H1 (cell line): ENCODE measurements at regions not wholly inside any gene's neighbourhood (a gene's known extent, or its start where the extent isn't known, plus 50 kb on each side); places are given as distances from the start of the nearest gene placed in this dataset.

Experiments
- CTCF ChIA-PET: fragments of 300-600 bp; sonication (Branson Sonifier 250); formaldehyde crosslinking; loops from one replicate; lab custom pipeline; 2021; ENCODE audit not compliant: partially characterized antibody; lab: Charles Lee
- POLR2A ChIA-PET: fragments of 300-600 bp; sonication (Branson Sonifier 250); formaldehyde crosslinking; loops from one replicate; lab custom pipeline; 2021; ENCODE audit warnings: inconsistent platforms; ENCODE audit not compliant: partially characterized antibody; lab: Charles Lee
- DNase-seq, 2 experiments: peaks; one replicate each; pipeline versions ENCODE4 v3.0.0 to v3.0.0-alpha.2; 2010 to 2022; ENCODE audit warnings: low spot score in 2 of 2, low read depth in 1 of 2, mixed read lengths in 1 of 2
- FAIRE-seq: peaks from 2 replicates; lab custom pipeline; 2011; peaks lifted over from hg19 to GRCh38; lab: Jason Lieb, UNC
- H2AFZ ChIP-seq: 2 replicates; pipeline ENCODE4 v1.8.1; 2012; ENCODE audit warnings: low read length, inconsistent platforms
- H2AK5ac ChIP-seq: 2 replicates; pipeline ENCODE4 v1.6.1; 2013; ENCODE audit warnings: low read depth, low read length
- H2BK120ac ChIP-seq: replicated peaks from 2 replicates; pipeline ENCODE3; 2013; ENCODE audit warnings: low read depth, low read length, inconsistent platforms
- H2BK12ac ChIP-seq: 2 replicates; pipeline ENCODE4 v1.6.1; 2013; ENCODE audit warnings: low read depth, low read length
- H2BK15ac ChIP-seq: 2 replicates; pipeline ENCODE4 v1.6.1; 2013; ENCODE audit warnings: low read length
- H2BK20ac ChIP-seq: 2 replicates; pipeline ENCODE4 v1.6.1; 2013; ENCODE audit warnings: low read length
- H2BK5ac ChIP-seq: 2 replicates; pipeline ENCODE4 v1.6.1; 2013; ENCODE audit warnings: low read depth, low read length
- H3K14ac ChIP-seq: 2 replicates; pipeline ENCODE4 v1.6.1; 2013; ENCODE audit warnings: inconsistent platforms; ENCODE audit not compliant: insufficient read length
- H3K18ac ChIP-seq: 2 replicates; pipeline ENCODE4 v1.6.1; 2013; ENCODE audit warnings: low read length; ENCODE audit errors: extremely low read depth
- H3K23ac ChIP-seq: 2 replicates; pipeline ENCODE4 v1.6.1; 2013; ENCODE audit warnings: inconsistent platforms; ENCODE audit not compliant: insufficient read length
- H3K23me2 ChIP-seq: 2 replicates; pipeline ENCODE4 v1.6.1; 2013; ENCODE audit warnings: low read depth, low read length
- H3K27ac ChIP-seq: 2 replicates; pipeline ENCODE4 v1.6.1; 2011; ENCODE audit warnings: low read depth, low read length, inconsistent platforms
- H3K27me3 ChIP-seq, 4 experiments: replicated peaks in 1 of 4; 1 replicate in 1 of 4; 2 replicates in 3 of 4; pipeline versions ENCODE4 v1.6.1 to v1.8.1; 2011 to 2013; ENCODE audit warnings: low read length in 3 of 4, mild to moderate bottlenecking in 3 of 4, inconsistent platforms in 2 of 4, mixed read lengths in 2 of 4, moderate library complexity in 1 of 4; ENCODE audit not compliant: control insufficient read depth in 3 of 4, insufficient read depth in 3 of 4; ENCODE audit errors: extremely low read depth in 1 of 4
- H3K36me3 ChIP-seq, 4 experiments: 2 replicates each; pipeline versions ENCODE4 v1.6.1 to v1.8.1; 2011 to 2013; ENCODE audit warnings: mild to moderate bottlenecking in 4 of 4, low read length in 3 of 4, moderate library complexity in 2 of 4, control low read depth in 1 of 4, inconsistent platforms in 1 of 4; ENCODE audit not compliant: insufficient read depth in 4 of 4, control insufficient read depth in 2 of 4
- H3K4ac ChIP-seq: replicated peaks from 2 replicates; pipeline ENCODE3; 2013; ENCODE audit warnings: low read length, low read depth, mixed read lengths, inconsistent platforms; ENCODE audit not compliant: insufficient read length
- H3K4me1 ChIP-seq, 4 experiments: replicated peaks in 1 of 4; 1 replicate in 1 of 4; 2 replicates in 3 of 4; pipeline versions ENCODE4 v1.6.1 to v1.8.1; 2011 to 2013; ENCODE audit warnings: low read length in 3 of 4, inconsistent platforms in 2 of 4, mixed read lengths in 1 of 4; ENCODE audit not compliant: insufficient read depth in 4 of 4, control insufficient read depth in 3 of 4
- H3K4me2 ChIP-seq, 2 experiments: 2 replicates each; pipeline versions ENCODE4 v1.6.1 to v1.8.1; 2011 to 2013; ENCODE audit warnings: low read depth in 2 of 2, low read length in 2 of 2, control low read depth in 1 of 2, inconsistent platforms in 1 of 2, mild to moderate bottlenecking in 1 of 2; ENCODE audit not compliant: insufficient read depth in 1 of 2
- H3K4me3 ChIP-seq, 4 experiments: fragments of 200-600, 300-600 bp in 1 of 4; sonication (generic), shearing (Covaris generic), sonication (Bioruptor Twin) in 1 of 4; 2 replicates each; pipeline versions ENCODE4 v1.5.1 to v1.8.1; 2011 to 2016; ENCODE audit warnings: low read length in 4 of 4, low read depth in 3 of 4, control low read depth in 2 of 4, inconsistent platforms in 2 of 4, mild to moderate bottlenecking in 2 of 4, mixed read lengths in 1 of 4, moderate library complexity in 1 of 4; ENCODE audit not compliant: insufficient read depth in 2 of 4; ENCODE audit errors: extremely low read depth in 1 of 4
- H3K56ac ChIP-seq: replicated peaks from 2 replicates; pipeline ENCODE3; 2013; ENCODE audit warnings: low read depth, mild to moderate bottlenecking, mixed read lengths, low read length, inconsistent platforms; ENCODE audit not compliant: insufficient read length
- H3K79me1 ChIP-seq: 2 replicates; pipeline ENCODE4 v1.6.1; 2013; ENCODE audit warnings: low read depth, low read length, control low read depth
- H3K79me2 ChIP-seq, 2 experiments: 2 replicates each; pipeline versions ENCODE4 v1.6.1 to v1.8.1; 2012 to 2013; ENCODE audit warnings: low read length in 2 of 2, mild to moderate bottlenecking in 2 of 2, inconsistent platforms in 1 of 2; ENCODE audit not compliant: insufficient read depth in 2 of 2, control insufficient read depth in 1 of 2
- H3K9ac ChIP-seq, 4 experiments: replicated peaks in 1 of 4; 1 replicate in 1 of 4; 2 replicates in 3 of 4; pipeline versions ENCODE4 v1.6.1 to v1.8.1; 2011 to 2013; ENCODE audit warnings: low read depth in 3 of 4, low read length in 3 of 4, control low read depth in 2 of 4, mild to moderate bottlenecking in 2 of 4, moderate library complexity in 2 of 4, inconsistent platforms in 1 of 4; ENCODE audit errors: extremely low read depth in 1 of 4
- H3K9me3 ChIP-seq, 2 experiments: 2 replicates each; pipeline versions ENCODE4 v1.6.1 to v1.8.1; 2012 to 2013; ENCODE audit warnings: mild to moderate bottlenecking in 2 of 2, moderate library complexity in 2 of 2, control low read depth in 1 of 2, inconsistent platforms in 1 of 2, low read depth in 1 of 2, low read length in 1 of 2, mixed read lengths in 1 of 2; ENCODE audit not compliant: insufficient read depth in 2 of 2
- H4K20me1 ChIP-seq, 2 experiments: replicated peaks in 1 of 2; 2 replicates each; pipeline versions ENCODE3 to v1.8.1; 2011 to 2013; ENCODE audit warnings: inconsistent platforms in 2 of 2, low read length in 2 of 2, mild to moderate bottlenecking in 1 of 2; ENCODE audit not compliant: insufficient read depth in 2 of 2, control insufficient read depth in 1 of 2
- H4K5ac ChIP-seq: 2 replicates; pipeline ENCODE4 v1.6.1; 2013; ENCODE audit warnings: low read length, low read depth, mixed read lengths, inconsistent platforms; ENCODE audit not compliant: insufficient read length
- H4K8ac ChIP-seq: 2 replicates; pipeline ENCODE4 v1.8.0; 2013; ENCODE audit warnings: mild to moderate bottlenecking, moderate library complexity, low read length, inconsistent platforms; ENCODE audit not compliant: insufficient read depth; ENCODE audit errors: extremely low read depth
- H4K91ac ChIP-seq: replicated peaks from 2 replicates; pipeline ENCODE3; 2013; ENCODE audit warnings: low read length, mixed read lengths, inconsistent platforms; ENCODE audit not compliant: insufficient read length
- TBP ChIP-seq: IDR thresholded peaks from 2 replicates; pipeline ENCODE4 v1.6.1; 2011; ENCODE audit warnings: low read depth, low read length, improper control_type of control experiment
- TF ChIP-seq, protein P1 (sequence below): fragments of 300-600 bp; sonication (generic); IDR thresholded peaks from 2 replicates; pipeline ENCODE4 v1.7.1; 2012; ENCODE audit warnings: low read length, moderate library complexity, mild to moderate bottlenecking, inconsistent platforms; ENCODE audit not compliant: insufficient replicate concordance

DNA sequence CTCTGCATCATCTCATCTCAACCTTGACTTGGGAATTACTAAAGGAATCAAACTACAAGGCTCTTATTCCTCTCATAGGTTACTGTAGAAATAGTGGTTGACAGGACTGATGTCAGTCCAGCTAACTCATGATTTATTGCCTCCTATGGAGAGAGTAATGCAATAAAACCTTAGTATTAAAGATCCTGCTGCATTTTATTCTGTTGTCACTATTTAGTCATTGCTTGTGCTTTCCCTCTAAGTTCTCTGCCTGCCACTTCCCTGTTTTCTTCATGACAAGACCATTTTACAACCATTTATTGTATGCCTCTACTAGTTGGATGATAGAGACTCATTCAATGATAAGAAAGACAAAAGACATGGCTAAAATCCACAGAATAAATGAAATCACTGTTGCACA lies 134.1 kb upstream of the GRM7 start:
- H3K4ac ChIP-seq: no peak overlapping the region
- H4K20me1 ChIP-seq: no peaks in the 10 kb centered on the region
- H3K56ac ChIP-seq: no peak overlapping the region
- no peak overlapping the region for H3K14ac ChIP-seq
- no peak overlapping the region for H3K27ac ChIP-seq
- H3K79me2 ChIP-seq: no peaks in the 10 kb centered on the region
- no peak overlapping the region for H3K9ac ChIP-seq
- H2BK15ac ChIP-seq: no peak overlapping the region
- H3K4me1 ChIP-seq: no peaks in the 10 kb centered on the region
- H2BK5ac ChIP-seq: no peak overlapping the region
- no peak overlapping the region for H2AK5ac ChIP-seq
- CTCF ChIA-PET: no interaction called here
- H3K36me3 ChIP-seq: no peaks in the 10 kb centered on the region
- H2AFZ ChIP-seq: no peak overlapping the region
- H4K91ac ChIP-seq: no peak overlapping the region
- FAIRE-seq (no peak), DNase-seq (no peak)
- H3K4me3 ChIP-seq: no peak overlapping the region
- no peaks in the 10 kb centered on the region for H3K79me1 ChIP-seq
- H2BK12ac ChIP-seq: no peak overlapping the region
- H3K4me2 ChIP-seq: no peak overlapping the region
- no peaks in the 10 kb centered on the region for H3K9me3 ChIP-seq
- H2BK20ac ChIP-seq: no peak overlapping the region
- H3K23ac ChIP-seq: no peak overlapping the region
- POLR2A ChIA-PET: no interaction called here
- no peak overlapping the region for H4K5ac ChIP-seq
- no peak overlapping the region for H2BK120ac ChIP-seq
- H3K23me2 ChIP-seq: no peaks in the 10 kb centered on the region
- no peak overlapping the region for H4K8ac ChIP-seq
- no peak overlapping the region for H3K18ac ChIP-seq
- no peaks in the 10 kb centered on the region for H3K27me3 ChIP-seq
- TF ChIP-seq, protein P1, sequence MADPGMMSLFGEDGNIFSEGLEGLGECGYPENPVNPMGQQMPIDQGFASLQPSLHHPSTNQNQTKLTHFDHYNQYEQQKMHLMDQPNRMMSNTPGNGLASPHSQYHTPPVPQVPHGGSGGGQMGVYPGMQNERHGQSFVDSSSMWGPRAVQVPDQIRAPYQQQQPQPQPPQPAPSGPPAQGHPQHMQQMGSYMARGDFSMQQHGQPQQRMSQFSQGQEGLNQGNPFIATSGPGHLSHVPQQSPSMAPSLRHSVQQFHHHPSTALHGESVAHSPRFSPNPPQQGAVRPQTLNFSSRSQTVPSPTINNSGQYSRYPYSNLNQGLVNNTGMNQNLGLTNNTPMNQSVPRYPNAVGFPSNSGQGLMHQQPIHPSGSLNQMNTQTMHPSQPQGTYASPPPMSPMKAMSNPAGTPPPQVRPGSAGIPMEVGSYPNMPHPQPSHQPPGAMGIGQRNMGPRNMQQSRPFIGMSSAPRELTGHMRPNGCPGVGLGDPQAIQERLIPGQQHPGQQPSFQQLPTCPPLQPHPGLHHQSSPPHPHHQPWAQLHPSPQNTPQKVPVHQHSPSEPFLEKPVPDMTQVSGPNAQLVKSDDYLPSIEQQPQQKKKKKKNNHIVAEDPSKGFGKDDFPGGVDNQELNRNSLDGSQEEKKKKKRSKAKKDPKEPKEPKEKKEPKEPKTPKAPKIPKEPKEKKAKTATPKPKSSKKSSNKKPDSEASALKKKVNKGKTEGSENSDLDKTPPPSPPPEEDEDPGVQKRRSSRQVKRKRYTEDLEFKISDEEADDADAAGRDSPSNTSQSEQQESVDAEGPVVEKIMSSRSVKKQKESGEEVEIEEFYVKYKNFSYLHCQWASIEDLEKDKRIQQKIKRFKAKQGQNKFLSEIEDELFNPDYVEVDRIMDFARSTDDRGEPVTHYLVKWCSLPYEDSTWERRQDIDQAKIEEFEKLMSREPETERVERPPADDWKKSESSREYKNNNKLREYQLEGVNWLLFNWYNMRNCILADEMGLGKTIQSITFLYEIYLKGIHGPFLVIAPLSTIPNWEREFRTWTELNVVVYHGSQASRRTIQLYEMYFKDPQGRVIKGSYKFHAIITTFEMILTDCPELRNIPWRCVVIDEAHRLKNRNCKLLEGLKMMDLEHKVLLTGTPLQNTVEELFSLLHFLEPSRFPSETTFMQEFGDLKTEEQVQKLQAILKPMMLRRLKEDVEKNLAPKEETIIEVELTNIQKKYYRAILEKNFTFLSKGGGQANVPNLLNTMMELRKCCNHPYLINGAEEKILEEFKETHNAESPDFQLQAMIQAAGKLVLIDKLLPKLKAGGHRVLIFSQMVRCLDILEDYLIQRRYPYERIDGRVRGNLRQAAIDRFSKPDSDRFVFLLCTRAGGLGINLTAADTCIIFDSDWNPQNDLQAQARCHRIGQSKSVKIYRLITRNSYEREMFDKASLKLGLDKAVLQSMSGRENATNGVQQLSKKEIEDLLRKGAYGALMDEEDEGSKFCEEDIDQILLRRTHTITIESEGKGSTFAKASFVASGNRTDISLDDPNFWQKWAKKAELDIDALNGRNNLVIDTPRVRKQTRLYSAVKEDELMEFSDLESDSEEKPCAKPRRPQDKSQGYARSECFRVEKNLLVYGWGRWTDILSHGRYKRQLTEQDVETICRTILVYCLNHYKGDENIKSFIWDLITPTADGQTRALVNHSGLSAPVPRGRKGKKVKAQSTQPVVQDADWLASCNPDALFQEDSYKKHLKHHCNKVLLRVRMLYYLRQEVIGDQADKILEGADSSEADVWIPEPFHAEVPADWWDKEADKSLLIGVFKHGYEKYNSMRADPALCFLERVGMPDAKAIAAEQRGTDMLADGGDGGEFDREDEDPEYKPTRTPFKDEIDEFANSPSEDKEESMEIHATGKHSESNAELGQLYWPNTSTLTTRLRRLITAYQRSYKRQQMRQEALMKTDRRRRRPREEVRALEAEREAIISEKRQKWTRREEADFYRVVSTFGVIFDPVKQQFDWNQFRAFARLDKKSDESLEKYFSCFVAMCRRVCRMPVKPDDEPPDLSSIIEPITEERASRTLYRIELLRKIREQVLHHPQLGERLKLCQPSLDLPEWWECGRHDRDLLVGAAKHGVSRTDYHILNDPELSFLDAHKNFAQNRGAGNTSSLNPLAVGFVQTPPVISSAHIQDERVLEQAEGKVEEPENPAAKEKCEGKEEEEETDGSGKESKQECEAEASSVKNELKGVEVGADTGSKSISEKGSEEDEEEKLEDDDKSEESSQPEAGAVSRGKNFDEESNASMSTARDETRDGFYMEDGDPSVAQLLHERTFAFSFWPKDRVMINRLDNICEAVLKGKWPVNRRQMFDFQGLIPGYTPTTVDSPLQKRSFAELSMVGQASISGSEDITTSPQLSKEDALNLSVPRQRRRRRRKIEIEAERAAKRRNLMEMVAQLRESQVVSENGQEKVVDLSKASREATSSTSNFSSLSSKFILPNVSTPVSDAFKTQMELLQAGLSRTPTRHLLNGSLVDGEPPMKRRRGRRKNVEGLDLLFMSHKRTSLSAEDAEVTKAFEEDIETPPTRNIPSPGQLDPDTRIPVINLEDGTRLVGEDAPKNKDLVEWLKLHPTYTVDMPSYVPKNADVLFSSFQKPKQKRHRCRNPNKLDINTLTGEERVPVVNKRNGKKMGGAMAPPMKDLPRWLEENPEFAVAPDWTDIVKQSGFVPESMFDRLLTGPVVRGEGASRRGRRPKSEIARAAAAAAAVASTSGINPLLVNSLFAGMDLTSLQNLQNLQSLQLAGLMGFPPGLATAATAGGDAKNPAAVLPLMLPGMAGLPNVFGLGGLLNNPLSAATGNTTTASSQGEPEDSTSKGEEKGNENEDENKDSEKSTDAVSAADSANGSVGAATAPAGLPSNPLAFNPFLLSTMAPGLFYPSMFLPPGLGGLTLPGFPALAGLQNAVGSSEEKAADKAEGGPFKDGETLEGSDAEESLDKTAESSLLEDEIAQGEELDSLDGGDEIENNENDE: no peak
- TF ChIP-seq TBP: no peak
